Calu3 (cell line): ENCODE measurements at regions not wholly inside any gene's neighbourhood (a gene's known extent, or its start where the extent isn't known, plus 50 kb on each side); places are given as distances from the start of the nearest gene placed in this dataset.

Source experiments
- BruUV-seq: library from RNA; stranded (reverse); fragments of 400-500 nt; replicated peaks from 2 replicates; lab custom pipeline; 2021; lab: Mats Ljungman, UMichigan
- CTCF ChIA-PET: fragments of 300-600 bp; sonication (Branson Sonifier 250); formaldehyde crosslinking; loops from one replicate; lab custom pipeline; 2022; ENCODE audit warnings: antibody characterized with exemption; lab: Charles Lee
- DNase-seq: peaks from one replicate; pipeline ENCODE4 v3.0.0; 2022
- H3K27ac Mint-ChIP-seq: one replicate; pipeline ENCODE4 v1.8.0; 2022; ENCODE audit warnings: mixed read lengths; ENCODE audit not compliant: unreplicated experiment
- H3K27me3 Mint-ChIP-seq: one replicate; pipeline ENCODE4 v1.8.0; 2022; ENCODE audit warnings: mixed read lengths; ENCODE audit not compliant: unreplicated experiment
- H3K36me3 Mint-ChIP-seq: one replicate; pipeline ENCODE4 v1.8.0; 2022; ENCODE audit warnings: mild to moderate bottlenecking, moderate library complexity, mixed read lengths; ENCODE audit not compliant: insufficient read depth, unreplicated experiment
- H3K4me1 Mint-ChIP-seq: one replicate; pipeline ENCODE4 v1.8.0; 2022; ENCODE audit warnings: mild to moderate bottlenecking, low read depth, mixed read lengths; ENCODE audit not compliant: unreplicated experiment
- H3K4me3 Mint-ChIP-seq: one replicate; pipeline ENCODE4 v1.8.0; 2022; ENCODE audit warnings: mild to moderate bottlenecking, low read depth, moderate library complexity, mixed read lengths; ENCODE audit not compliant: unreplicated experiment
- H3K9me3 Mint-ChIP-seq: one replicate; pipeline ENCODE4 v1.8.0; 2022; ENCODE audit warnings: low read depth, mixed read lengths; ENCODE audit not compliant: unreplicated experiment
- CTCF ChIP-seq: fragments of 200-600 bp; IDR thresholded peaks from one replicate; pipeline ENCODE4 v1.8.0; 2022; ENCODE audit warnings: antibody characterized with exemption; ENCODE audit not compliant: unreplicated experiment
- intact Hi-C: fragments of 100-400 bp; cut with micrococcal nuclease; formaldehyde crosslinking; loops from one replicate; pipeline ENCODE4 v1.10.0; 2022; ENCODE audit not compliant: unreplicated experiment

GRCh38 chr18:60570172-60570571 lies 197.6 kb upstream of the MC4R start:
- no peak for DNase-seq
- Mint-ChIP-seq H3K4me3 (no peak overlapping the region), H3K4me1 (no peaks in the 10 kb centered on the region), H3K9me3 (peaks cover 2% of the 10 kb centered on the region), H3K27ac (no peak overlapping the region), H3K36me3 (no peaks in the 10 kb centered on the region), H3K27me3 (no peaks in the 10 kb centered on the region)
- CTCF ChIA-PET, result no interaction called here
- BruUV-seq, result no TSS peak
- no peak for TF ChIP-seq CTCF
- intact Hi-C loops, result no loop called here

DNA sequence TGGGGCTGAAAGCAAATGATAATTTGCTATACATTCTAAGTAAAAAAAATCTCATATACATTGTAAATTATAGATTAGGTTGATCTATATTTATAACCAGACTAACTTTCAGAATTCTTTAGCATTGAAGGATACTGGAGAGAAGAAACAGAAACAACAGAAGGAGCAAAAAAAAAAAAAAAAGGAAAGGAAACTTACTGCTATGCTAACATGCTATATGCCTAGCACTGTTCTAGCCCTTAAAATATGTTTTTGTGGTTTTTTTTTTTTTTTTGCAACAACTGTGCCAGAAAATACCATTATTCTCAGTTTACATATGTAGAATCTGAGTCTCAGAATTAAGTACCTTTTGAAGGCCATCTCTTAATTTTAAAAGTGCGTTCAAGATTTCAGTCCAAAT lies 204.9 kb upstream of the MC4R start:
- no TSS peak for BruUV-seq
- H3K27ac Mint-ChIP-seq, result no peak overlapping the region
- no peak for TF ChIP-seq CTCF
- no peak for DNase-seq
- CTCF ChIA-PET, result no interaction called here
- no peak overlapping the region for H3K4me3 Mint-ChIP-seq
- peaks cover 7% of the 10 kb centered on the region for H3K9me3 Mint-ChIP-seq
- H3K4me1 Mint-ChIP-seq, result no peaks in the 10 kb centered on the region
- intact Hi-C loops, result no loop called here
- H3K27me3 Mint-ChIP-seq, result no peaks in the 10 kb centered on the region
- no peaks in the 10 kb centered on the region for H3K36me3 Mint-ChIP-seq

GRCh38 chr18:60585670-60586069 lies 213.1 kb upstream of the MC4R start:
- H3K36me3 Mint-ChIP-seq, result no peaks in the 10 kb centered on the region
- H3K4me1 Mint-ChIP-seq, result no peaks in the 10 kb centered on the region
- no peak overlapping the region for H3K4me3 Mint-ChIP-seq
- peaks cover 10% of the 10 kb centered on the region for H3K9me3 Mint-ChIP-seq
- DNase-seq, result no peak
- CTCF ChIA-PET, result no interaction called here
- H3K27ac Mint-ChIP-seq, result no peak overlapping the region
- H3K27me3 Mint-ChIP-seq, result no peaks in the 10 kb centered on the region
- intact Hi-C loops, result no loop called here
- no TSS peak for BruUV-seq
- TF ChIP-seq CTCF, result no peak

DNA sequence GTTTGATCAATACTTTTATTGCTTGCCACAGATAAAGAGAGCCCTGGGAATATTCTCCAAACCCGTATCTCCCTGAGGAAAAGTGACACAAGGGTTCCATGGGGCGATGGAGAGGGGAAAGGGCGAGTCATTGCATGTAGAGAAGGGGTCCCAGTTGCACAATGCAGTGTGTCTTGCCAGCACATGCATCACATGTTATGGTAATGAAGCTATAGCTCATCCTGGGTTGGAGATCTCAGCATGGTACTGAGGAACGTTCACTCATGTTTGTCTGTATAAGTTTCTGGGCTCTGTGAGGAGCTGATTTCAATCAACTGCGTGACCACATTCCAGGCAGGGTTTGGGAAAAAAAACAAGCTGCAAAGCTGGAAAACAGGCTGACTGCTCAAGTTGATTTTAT lies 220.7 kb upstream of the MC4R start:
- intact Hi-C loops, result no loop called here
- no peaks in the 10 kb centered on the region for H3K36me3 Mint-ChIP-seq
- CTCF ChIA-PET, result no interaction called here
- no peak for DNase-seq
- H3K27ac Mint-ChIP-seq, result no peak overlapping the region
- TF ChIP-seq CTCF, result no peak
- no TSS peak for BruUV-seq
- H3K9me3 Mint-ChIP-seq, result no peaks in the 10 kb centered on the region
- no peak overlapping the region for H3K4me3 Mint-ChIP-seq
- no peaks in the 10 kb centered on the region for H3K4me1 Mint-ChIP-seq
- no peaks in the 10 kb centered on the region for H3K27me3 Mint-ChIP-seq
